Ascending aorta (tissue), 2 donors: ENCODE measurements at regions not wholly inside any gene's neighbourhood (a gene's known extent, or its start where the extent isn't known, plus 50 kb on each side); places are given as distances from the start of the nearest gene placed in this dataset.
"Not testable (repeated sequence)": the region's sequence is repeated elsewhere in the genome, so short reads cannot be mapped to it uniquely, and the experiment has no call there.

Experiments
- DNase-seq, 2 donors: peaks; one replicate each; pipeline ENCODE4 v3.0.0-alpha.2; 2019; ENCODE audit warnings: low spot score in 2 of 2
- H3K27ac ChIP-seq, 2 donors: fragments of 200-600 bp; sonication (generic); one replicate each; pipeline ENCODE4 v1.5.1; 2016 to 2017; ENCODE audit warnings: mild to moderate bottlenecking in 1 of 2
- H3K27me3 ChIP-seq: fragments of 200-600 bp; sonication (generic); one replicate; pipeline ENCODE4 v1.5.1; 2017
- H3K36me3 ChIP-seq, 2 donors: fragments of 200-600 bp; sonication (generic); one replicate each; pipeline ENCODE4 v1.5.1; 2016
- H3K4me1 ChIP-seq, 2 donors: fragments of 200-600 bp; sonication (generic); one replicate each; pipeline ENCODE4 v1.5.1; 2016 to 2017; ENCODE audit warnings: mild to moderate bottlenecking in 1 of 2
- H3K4me3 ChIP-seq, 2 donors: fragments of 200-600 bp; sonication (generic); one replicate each; pipeline ENCODE4 v1.5.1; 2016 to 2017; ENCODE audit warnings: mild to moderate bottlenecking in 1 of 2
- H3K9me3 ChIP-seq, 2 donors: fragments of 200-600 bp; sonication (generic); one replicate each; pipeline ENCODE4 v1.5.1; 2016
- CTCF ChIP-seq, 3 experiments: fragments of 200-600 bp in 2 of 3; fragments of 450-650 bp in 1 of 3; sonication (generic) in 2 of 3; IDR thresholded peaks; one replicate each; pipeline ENCODE4 v1.5.1; 2016 to 2019; ENCODE audit warnings: antibody characterized with exemption in 3 of 3, mild to moderate bottlenecking in 1 of 3, moderate library complexity in 1 of 3
- intact Hi-C: fragments of 100-400 bp; cut with DNase I; formaldehyde crosslinking; loops from one replicate; pipeline ENCODE4 v1.15.1; 2023

- intact Hi-C loops = no loop called here
- no peak for TF ChIP-seq CTCF (IDR thresholded peaks at IDR 0.05)
- Histone ChIP-seq H3K27me3 (no peaks in the 10 kb centered on the region), H3K36me3 (no peaks in the 10 kb centered on the region), H3K9me3 (no peaks in the 10 kb centered on the region), H3K27ac (no peak overlapping the region), H3K4me1 (no peaks in the 10 kb centered on the region), H3K4me3 (no peak overlapping the region)
- DNase-seq = no peak
Observed at GRCh38 chr2:67612576-67613042, 215.5 kb downstream of the ETAA1 start.

GRCh38 chr2:67613227-67613626, 216.1 kb downstream of the ETAA1 start:
- no peak for TF ChIP-seq CTCF (IDR thresholded peaks at IDR 0.05)
- Histone ChIP-seq H3K36me3 (no peaks in the 10 kb centered on the region), H3K9me3 (no peaks in the 10 kb centered on the region), H3K27me3 (no peaks in the 10 kb centered on the region), H3K4me1 (no peaks in the 10 kb centered on the region), H3K27ac (no peak overlapping the region), H3K4me3 (no peak overlapping the region)
- DNase-seq = no peak
- intact Hi-C loops = no loop called here

DNA sequence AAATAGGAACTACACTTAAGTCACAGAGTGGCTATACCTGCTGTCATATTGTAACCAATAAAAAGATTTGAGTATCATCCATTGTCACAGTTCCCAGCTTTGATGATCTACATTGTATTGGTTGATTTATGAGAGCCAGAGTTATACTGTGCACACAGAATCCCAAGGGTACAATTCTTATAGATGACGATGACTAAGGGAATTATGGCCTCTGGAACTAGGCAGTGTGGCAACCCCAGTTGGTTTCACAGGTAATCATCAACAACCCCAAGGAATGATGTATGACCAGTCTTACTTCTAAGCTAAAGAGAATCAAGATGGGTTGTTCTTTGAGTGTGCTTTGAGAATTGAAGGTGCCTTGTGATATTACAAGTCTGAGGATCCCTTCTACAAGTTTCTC, 217.3 kb downstream of the ETAA1 start:
- Histone ChIP-seq H3K4me1 (no peaks in the 10 kb centered on the region), H3K4me3 (no peak overlapping the region), H3K27me3 (no peaks in the 10 kb centered on the region), H3K9me3 (no peaks in the 10 kb centered on the region), H3K36me3 (no peaks in the 10 kb centered on the region), H3K27ac (no peak overlapping the region)
- intact Hi-C loops = no loop called here
- TF ChIP-seq CTCF (IDR thresholded peaks at IDR 0.05) = no peak
- no peak for DNase-seq

- Histone ChIP-seq H3K27me3 (no peaks in the 10 kb centered on the region), H3K4me1 (no peaks in the 10 kb centered on the region), H3K36me3 (no peaks in the 10 kb centered on the region), H3K27ac (no peak overlapping the region), H3K4me3 (no peak overlapping the region), H3K9me3 (no peaks in the 10 kb centered on the region)
- intact Hi-C loops = no loop called here
- DNase-seq = no peak
- no peak for TF ChIP-seq CTCF (IDR thresholded peaks at IDR 0.05)
Observed at GRCh38 chr2:67616749-67617148, 219.6 kb downstream of the ETAA1 start.

DNA sequence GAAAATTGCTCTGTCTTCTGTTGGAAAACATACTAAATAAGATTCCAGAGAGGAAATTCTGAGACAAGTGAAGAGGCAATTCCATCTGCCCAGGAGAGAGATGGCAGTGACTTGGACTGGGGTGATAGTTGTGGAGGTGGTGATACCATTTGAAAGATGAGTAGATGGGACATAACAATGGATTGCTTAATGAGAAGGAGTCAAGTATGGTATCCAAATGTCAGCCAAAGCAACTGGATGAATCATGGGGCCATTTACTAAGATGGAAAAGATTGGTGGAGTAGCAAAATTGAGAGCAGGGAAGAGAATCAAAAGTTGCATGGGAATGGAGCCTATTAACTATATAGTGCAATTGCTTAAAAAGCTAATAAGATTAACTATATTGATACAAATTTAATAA, 222.1 kb downstream of the ETAA1 start:
- H3K36me3 ChIP-seq = no peaks in the 10 kb centered on the region
- no peaks in the 10 kb centered on the region for H3K27me3 ChIP-seq
- no peak overlapping the region for H3K4me3 ChIP-seq
- TF ChIP-seq CTCF (IDR thresholded peaks at IDR 0.05) = no peak
- H3K9me3 ChIP-seq = no peaks in the 10 kb centered on the region
- intact Hi-C loops = no loop called here
- no peak for DNase-seq
- H3K4me1 ChIP-seq = no peaks in the 10 kb centered on the region
- H3K27ac ChIP-seq = no peak overlapping the region

- intact Hi-C loops, H3K4me3 ChIP-seq, H3K27me3 ChIP-seq, H3K9me3 ChIP-seq, DNase-seq, H3K27ac ChIP-seq, H3K36me3 ChIP-seq, H3K4me1 ChIP-seq: not testable (repeated sequence)
Observed at GRCh38 chr2:67623741-67624140, 226.6 kb downstream of the ETAA1 start.
